Neuronal stem cell (in vitro differentiated cells): ENCODE measurements at regions not wholly inside any gene's neighbourhood (a gene's known extent, or its start where the extent isn't known, plus 50 kb on each side); places are given as distances from the start of the nearest gene placed in this dataset.

Experiments used
- DNase-seq: peaks from one replicate; pipeline ENCODE4 v3.0.0-alpha.2; 2013; ENCODE audit warnings: low spot score
- H2AFZ ChIP-seq: one replicate; pipeline ENCODE4 v1.6.1; 2013; ENCODE audit warnings: mild to moderate bottlenecking, low read length, inconsistent platforms
- H2AK5ac ChIP-seq: 2 replicates; pipeline ENCODE4 v1.6.1; 2013; ENCODE audit warnings: low read depth, mild to moderate bottlenecking, inconsistent platforms, low read length, moderate library complexity, mixed read lengths
- H2BK120ac ChIP-seq: 2 replicates; pipeline ENCODE4 v1.6.1; 2013; ENCODE audit warnings: low read depth, mild to moderate bottlenecking, inconsistent platforms, low read length, moderate library complexity, mixed read lengths
- H2BK12ac ChIP-seq: one replicate; pipeline ENCODE4 v1.6.1; 2013; ENCODE audit warnings: low read length, inconsistent platforms
- H2BK15ac ChIP-seq: 2 replicates; pipeline ENCODE4 v1.6.1; 2013; ENCODE audit warnings: mild to moderate bottlenecking, low read length, inconsistent platforms, mixed read lengths
- H2BK5ac ChIP-seq: one replicate; pipeline ENCODE4 v1.6.1; 2013; ENCODE audit warnings: inconsistent platforms, mild to moderate bottlenecking, low read length, moderate library complexity
- H3K14ac ChIP-seq: one replicate; pipeline ENCODE4 v1.6.1; 2013; ENCODE audit warnings: low read length, inconsistent platforms
- H3K18ac ChIP-seq: 2 replicates; pipeline ENCODE4 v1.6.1; 2013; ENCODE audit warnings: low read length, inconsistent platforms
- H3K23ac ChIP-seq: 2 replicates; pipeline ENCODE4 v1.6.1; 2013; ENCODE audit warnings: low read depth, mild to moderate bottlenecking, mixed read lengths, low read length, inconsistent platforms; ENCODE audit not compliant: poor library complexity
- H3K27ac ChIP-seq: replicated peaks from 3 replicates; pipeline ENCODE4 v1.5.1; 2013; ENCODE audit warnings: low read length, inconsistent platforms
- H3K27me3 ChIP-seq, 3 experiments: 2 replicates each; pipeline ENCODE4 v1.6.1; 2013; ENCODE audit warnings: low read length in 3 of 3, mild to moderate bottlenecking in 2 of 3, inconsistent platforms in 1 of 3, low read depth in 1 of 3, mixed read lengths in 1 of 3, moderate library complexity in 1 of 3; ENCODE audit not compliant: control insufficient read depth in 3 of 3, insufficient read depth in 3 of 3
- H3K36me3 ChIP-seq, 2 donors: replicated peaks in 1 of 2; 2 replicates each; pipeline ENCODE4 v1.6.1; 2013; ENCODE audit warnings: low read length in 2 of 2; ENCODE audit not compliant: control insufficient read depth in 2 of 2, insufficient read depth in 2 of 2
- H3K4ac ChIP-seq: 2 replicates; pipeline ENCODE4 v1.6.1; 2013; ENCODE audit warnings: inconsistent platforms, mild to moderate bottlenecking, low read length, moderate library complexity
- H3K4me1 ChIP-seq, 2 donors: 1 replicate in 1 of 2; 2 replicates in 1 of 2; pipeline ENCODE4 v1.6.1; 2013; ENCODE audit warnings: low read length in 2 of 2, low read depth in 1 of 2; ENCODE audit not compliant: control insufficient read depth in 2 of 2, insufficient read depth in 1 of 2
- H3K4me2 ChIP-seq: one replicate; pipeline ENCODE4 v1.6.1; 2013; ENCODE audit warnings: mild to moderate bottlenecking, low read length, inconsistent platforms; ENCODE audit not compliant: insufficient read depth, poor library complexity, severe bottlenecking
- H3K4me3 ChIP-seq, 2 donors: 2 replicates each; pipeline ENCODE4 v1.5.1; 2013; ENCODE audit warnings: low read length in 2 of 2, mild to moderate bottlenecking in 2 of 2, inconsistent platforms in 1 of 2, moderate library complexity in 1 of 2
- H3K79me1 ChIP-seq: one replicate; pipeline ENCODE4 v1.6.1; 2013; ENCODE audit warnings: low read depth, mild to moderate bottlenecking, inconsistent platforms, low read length, moderate library complexity
- H3K9ac ChIP-seq: one replicate; pipeline ENCODE4 v1.6.1; 2013; ENCODE audit warnings: mild to moderate bottlenecking, low read depth, low read length, inconsistent platforms; ENCODE audit not compliant: poor library complexity
- H3K9me3 ChIP-seq, 2 donors: replicated peaks in 1 of 2; 2 replicates each; pipeline versions ENCODE3 to v1.6.1; 2013; ENCODE audit warnings: low read length in 2 of 2, mild to moderate bottlenecking in 2 of 2, inconsistent platforms in 1 of 2, low read depth in 1 of 2, mixed read lengths in 1 of 2, moderate library complexity in 1 of 2; ENCODE audit not compliant: control insufficient read depth in 2 of 2, insufficient read depth in 1 of 2
- H4K8ac ChIP-seq: one replicate; pipeline ENCODE4 v1.6.1; 2013; ENCODE audit warnings: low read depth, mild to moderate bottlenecking, inconsistent platforms, low read length, moderate library complexity
- H4K91ac ChIP-seq: one replicate; pipeline ENCODE4 v1.6.1; 2013; ENCODE audit warnings: low read length, low read depth, mild to moderate bottlenecking, inconsistent platforms; ENCODE audit not compliant: poor library complexity
- WGBS, 2 donors: extraction: QIAGEN DNeasy Blood & Tissue Kit; methylation state at CpG; one replicate each; pipeline ENCODE4 v1.1.7; 2013; ENCODE audit warnings: missing lambda C conversion rate in 2 of 2, mixed read lengths in 1 of 2; ENCODE audit not compliant: insufficient read length in 2 of 2, insufficient replicate concordance in 1 of 2; ENCODE audit errors: extremely low coverage in 2 of 2; 5-methylcytosine and 5-hydroxymethylcytosine counted together

DNA sequence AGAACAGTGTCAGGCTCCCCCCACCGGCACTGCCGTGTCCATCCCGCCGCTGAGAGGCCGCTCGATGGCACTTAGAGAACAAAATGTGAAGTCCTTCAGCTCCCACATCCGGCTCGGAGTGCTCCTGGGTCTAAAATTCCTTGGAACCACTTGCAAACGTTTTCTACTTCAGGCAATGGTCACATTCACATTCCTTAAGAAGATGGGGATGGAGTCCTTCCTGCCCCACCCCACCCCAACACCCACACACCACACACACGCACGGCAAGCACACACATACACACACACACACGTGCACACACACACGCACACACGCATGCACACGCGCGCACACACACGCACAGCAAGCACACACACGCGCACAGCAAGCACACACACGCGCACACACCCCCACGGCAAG is 83.4 kb downstream of the SOX1 start:
- no peak for DNase-seq

DNA sequence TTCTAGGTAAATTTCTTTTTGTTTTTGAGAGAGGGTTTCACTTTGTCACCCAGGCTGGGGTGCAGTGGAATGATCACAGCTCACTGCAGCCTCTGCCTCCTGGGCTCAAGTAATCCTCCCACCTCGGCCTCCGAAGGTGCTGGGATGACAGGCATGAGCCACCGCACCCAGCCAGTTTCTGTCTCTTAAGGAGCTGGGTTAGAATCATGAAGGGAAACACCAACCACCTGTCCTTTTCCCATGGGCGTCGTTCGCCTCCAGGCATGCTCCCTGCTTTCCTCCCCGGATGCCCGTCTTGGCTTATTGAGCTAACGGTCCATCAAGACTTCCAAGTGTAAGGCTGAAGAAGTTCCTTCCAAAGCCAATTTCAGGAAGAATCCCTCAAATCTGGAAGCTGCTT is 85.9 kb downstream of the SOX1 start:
- Histone ChIP-seq H2BK15ac (peak overlapping the region; percentile 2), H2BK12ac (no peak overlapping the region), H3K4me1 (peaks cover 6 to 8% of the 10 kb centered on the region in 2 donors), H3K23ac (no peak overlapping the region), H3K4me2 (no peak overlapping the region), H2AK5ac (no peak overlapping the region), H3K4me3 (no peak overlapping the region), H3K9me3 (peaks cover 0 to 26% of the 10 kb centered on the region in 2 donors), H3K9ac (no peak overlapping the region), H4K8ac (no peak overlapping the region), H3K14ac (no peak overlapping the region), H3K79me1 (no peaks in the 10 kb centered on the region), H3K27ac (no peak overlapping the region), H3K27me3 (no peaks in the 10 kb centered on the region), H4K91ac (no peak overlapping the region), H3K4ac (no peak overlapping the region), H2AFZ (no peak overlapping the region), H2BK5ac (peak overlapping the region; percentile 47), H2BK120ac (no peak overlapping the region), H3K36me3 (no peaks in the 10 kb centered on the region), H3K18ac (no peak overlapping the region)
- no peak for DNase-seq
- WGBS, 2 donors, result no CpG with 5 or more reads among the region's 9 CpGs

More for the DNA sequence above, 83.4 kb downstream of the SOX1 start:
- Histone ChIP-seq H3K4me2 (no peak overlapping the region), H3K79me1 (no peaks in the 10 kb centered on the region), H3K36me3 (no peaks in the 10 kb centered on the region), H3K27me3 (no peaks in the 10 kb centered on the region), H2BK5ac (no peak overlapping the region), H2AK5ac (no peak overlapping the region), H3K23ac (peak overlapping the region; percentile 94), H3K4me1 (peaks cover 8 to 13% of the 10 kb centered on the region in 2 donors), H3K27ac (no peak overlapping the region), H3K18ac (peak overlapping the region; percentile 76), H4K8ac (peak overlapping the region; percentile 76), H4K91ac (no peak overlapping the region), H2BK12ac (peak overlapping the region; percentile 95), H3K4ac (peak overlapping the region; percentile 77), H2AFZ (no peak overlapping the region), H2BK15ac (peak overlapping the region; percentile 35), H3K14ac (peak overlapping the region; percentile 85), H3K9ac (no peak overlapping the region), H2BK120ac (no peak overlapping the region), H3K4me3 (peak overlapping the region in 1 of 2 donors; percentile 69), H3K9me3 (peaks cover 0 to 22% of the 10 kb centered on the region in 2 donors)
- WGBS, 2 donors, result no CpG with 5 or more reads among the region's 23 CpGs

DNA sequence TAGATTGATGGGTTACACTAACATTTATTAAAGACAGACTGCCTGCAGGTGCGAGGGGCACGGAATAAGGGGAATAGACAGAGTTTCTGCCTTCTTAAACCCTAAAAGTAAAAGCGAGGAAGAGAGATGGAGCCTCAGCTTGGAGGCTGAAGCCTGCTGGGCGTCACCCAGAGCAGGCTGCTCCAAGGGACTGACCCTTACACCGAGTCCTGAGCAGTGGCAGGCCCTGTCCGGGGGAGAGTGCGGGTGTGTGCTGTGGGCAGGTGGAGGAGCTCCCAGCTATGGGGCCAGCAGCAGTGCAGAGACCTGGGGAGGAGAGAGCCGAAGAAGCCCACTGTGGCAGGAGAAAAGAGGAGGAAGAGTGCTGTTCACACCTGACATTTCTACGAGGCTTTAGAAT is 86.4 kb downstream of the SOX1 start:
- H2AFZ ChIP-seq, result no peak overlapping the region
- peak overlapping the region; percentile 58 for H3K4ac ChIP-seq
- peak overlapping the region; percentile 87 for H2BK15ac ChIP-seq
- H3K79me1 ChIP-seq, result no peaks in the 10 kb centered on the region
- peak overlapping the region; percentile 47 for H2BK5ac ChIP-seq
- H3K27ac ChIP-seq, result no peak overlapping the region
- H4K91ac ChIP-seq, result no peak overlapping the region
- H2AK5ac ChIP-seq, result peak overlapping the region; percentile 94
- peaks cover 0 to 30% of the 10 kb centered on the region in 2 donors for H3K9me3 ChIP-seq
- H3K4me2 ChIP-seq, result no peak overlapping the region
- no peak overlapping the region for H3K23ac ChIP-seq
- no peak overlapping the region for H3K9ac ChIP-seq
- H4K8ac ChIP-seq, result no peak overlapping the region
- peak overlapping the region; percentile 96 for H2BK12ac ChIP-seq
- no peaks in the 10 kb centered on the region for H3K27me3 ChIP-seq
- no peak overlapping the region for H3K4me3 ChIP-seq
- peaks cover 6 to 9% of the 10 kb centered on the region in 2 donors for H3K4me1 ChIP-seq
- no peak overlapping the region for H3K14ac ChIP-seq
- WGBS, 2 donors, result no CpG with 5 or more reads among the region's 9 CpGs
- no peak for DNase-seq
- H2BK120ac ChIP-seq, result no peak overlapping the region
- no peaks in the 10 kb centered on the region for H3K36me3 ChIP-seq
- H3K18ac ChIP-seq, result peak overlapping the region; percentile 89

DNA sequence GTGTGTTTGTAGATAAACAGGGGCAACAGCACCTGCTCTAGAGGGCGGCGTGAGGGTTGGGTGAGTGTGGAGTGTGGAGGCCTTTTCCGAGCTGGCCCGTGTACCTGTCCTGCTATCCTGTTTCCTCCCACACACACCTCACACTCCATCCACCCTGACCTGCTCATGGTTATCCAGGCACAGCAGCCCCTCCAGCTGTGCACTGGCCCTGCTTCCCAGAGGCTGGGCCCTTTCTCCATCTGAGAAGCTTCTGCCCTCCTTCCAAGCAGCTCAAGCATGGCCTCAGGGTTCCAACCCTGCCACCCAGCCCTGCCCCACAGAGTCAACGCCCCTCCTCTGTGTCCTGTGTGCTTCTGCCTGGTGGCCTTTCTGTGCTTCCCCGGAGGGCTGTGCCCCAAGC is 86.9 kb downstream of the SOX1 start:
- H3K9ac ChIP-seq, result no peak overlapping the region
- no peaks in the 10 kb centered on the region for H3K36me3 ChIP-seq
- peak overlapping the region; percentile 80 for H3K4ac ChIP-seq
- no peak overlapping the region for H3K23ac ChIP-seq
- no peak overlapping the region for H3K14ac ChIP-seq
- no peak overlapping the region for H3K4me3 ChIP-seq
- H2AK5ac ChIP-seq, result peak overlapping the region; percentile 94
- peaks cover 6 to 13% of the 10 kb centered on the region in 2 donors for H3K4me1 ChIP-seq
- H2BK5ac ChIP-seq, result peak overlapping the region; percentile 47
- no peak overlapping the region for H3K27ac ChIP-seq
- no peak overlapping the region for H3K4me2 ChIP-seq
- H2BK15ac ChIP-seq, result peak overlapping the region; percentile 87
- H3K18ac ChIP-seq, result peak overlapping the region; percentile 89
- no CpG with 5 or more reads among the region's 6 CpGs for WGBS, 2 donors
- H2BK120ac ChIP-seq, result peak overlapping the region; percentile 1
- peak overlapping the region; percentile 93 for H4K91ac ChIP-seq
- no peak overlapping the region for H4K8ac ChIP-seq
- no peak overlapping the region for H2AFZ ChIP-seq
- no peak for DNase-seq
- no peaks in the 10 kb centered on the region for H3K27me3 ChIP-seq
- no peaks in the 10 kb centered on the region for H3K79me1 ChIP-seq
- peaks cover 0 to 28% of the 10 kb centered on the region in 2 donors for H3K9me3 ChIP-seq
- peak overlapping the region; percentile 96 for H2BK12ac ChIP-seq
